Gastrocnemius medialis (tissue), 4 donors: ENCODE measurements at regions not wholly inside any gene's neighbourhood (a gene's known extent, or its start where the extent isn't known, plus 50 kb on each side); places are given as distances from the start of the nearest gene placed in this dataset.

ENCODE experiments used
- ATAC-seq, 2 donors: fragments of 150-250 bp; one replicate each; pipeline ENCODE4 v1.9.1; 2016
- DNase-seq, 2 donors: peaks; one replicate each; pipeline ENCODE4 v3.0.0-alpha.2; 2019
- H3K27ac ChIP-seq, 4 donors: fragments of 200-600 bp; sonication (generic); 1 replicate in 1 of 4; 2 replicates in 3 of 4; pipeline ENCODE4 v1.5.1; 2016 to 2018; ENCODE audit warnings: mild to moderate bottlenecking in 2 of 4, moderate library complexity in 1 of 4
- H3K27me3 ChIP-seq, 3 donors: fragments of 200-600 bp; sonication (generic) in 2 of 3; 1 replicate in 1 of 3; 2 replicates in 2 of 3; pipeline versions ENCODE4 v1.5.1 to v1.6.0; 2016 to 2019; ENCODE audit warnings: mild to moderate bottlenecking in 1 of 3, moderate library complexity in 1 of 3
- H3K36me3 ChIP-seq, 2 donors: fragments of 200-600 bp; sonication (generic) in 1 of 2; one replicate each; pipeline ENCODE4 v1.5.1; 2017 to 2018
- H3K4me1 ChIP-seq, 2 donors: fragments of 200-600 bp; sonication (generic) in 1 of 2; one replicate each; pipeline ENCODE4 v1.5.1; 2016 to 2017; ENCODE audit warnings: mild to moderate bottlenecking in 2 of 2
- H3K4me3 ChIP-seq, 4 donors: fragments of 200-600 bp; sonication (generic) in 3 of 4; 1 replicate in 1 of 4; 2 replicates in 3 of 4; pipeline ENCODE4 v1.5.1; 2016 to 2019; ENCODE audit warnings: mild to moderate bottlenecking in 2 of 4
- H3K9me3 ChIP-seq, 3 donors: fragments of 200-600 bp; sonication (generic) in 2 of 3; 1 replicate in 1 of 3; 2 replicates in 2 of 3; pipeline ENCODE4 v1.5.1; 2016 to 2019
- POLR2A ChIP-seq, 2 donors: fragments of 450-650 bp; IDR thresholded peaks; one replicate each; pipeline ENCODE4 v1.6.1; 2017; ENCODE audit warnings: antibody characterized with exemption in 2 of 2, mild to moderate bottlenecking in 2 of 2, moderate library complexity in 2 of 2
- in situ Hi-C, 4 donors: fragments of 200-750 bp; cut with MboI; loops; one replicate each; pipeline versions ENCODE4 v1.15.0 to v1.8.0; 2017; ENCODE audit warnings: low sequenced_read_pairs in 4 of 4
- intact Hi-C: fragments of 100-400 bp; cut with DNase I; formaldehyde crosslinking; loops from one replicate; pipeline ENCODE4 v1.15.1; 2023; ENCODE audit warnings: low total_unique reads
- TF ChIP-seq, protein P1 (sequence below), 5 experiments: fragments of 450-650 bp in 3 of 5; fragments of 200-600 bp in 2 of 5; sonication (generic) in 2 of 5; IDR thresholded peaks in 4 of 5; conservative IDR thresholded peaks in 1 of 5; 1 replicate in 4 of 5; 2 replicates in 1 of 5; pipeline ENCODE4 v1.5.1; 2016 to 2019; ENCODE audit warnings: antibody characterized with exemption in 5 of 5, mild to moderate bottlenecking in 3 of 5, moderate library complexity in 3 of 5

DNA sequence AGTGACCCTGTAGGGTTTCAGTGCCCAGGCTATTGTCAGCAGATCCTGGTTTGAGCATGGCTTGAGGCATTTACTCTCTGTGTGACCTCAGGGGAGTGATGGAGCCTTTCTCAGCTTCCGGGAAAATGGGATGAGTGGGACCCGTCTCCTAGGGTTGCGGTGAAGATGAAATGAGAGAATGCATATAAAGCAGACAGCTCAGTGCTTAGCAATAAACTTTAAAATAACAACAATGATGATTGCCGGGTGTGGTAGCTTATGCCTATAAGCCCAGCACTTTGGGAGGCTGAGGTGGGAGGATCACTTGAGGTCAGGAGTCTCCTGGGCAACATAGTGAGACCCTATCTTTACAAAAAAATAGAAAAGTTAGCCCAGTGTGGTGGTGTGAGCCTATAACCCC lies 106.0 kb upstream of the MTHFD1L start:
- H3K27me3 ChIP-seq: no peaks in the 10 kb centered on the region
- no peaks in the 10 kb centered on the region for H3K9me3 ChIP-seq
- no peak overlapping the region for H3K4me3 ChIP-seq
- DNase-seq (no peak), ATAC-seq (no peak)
- no peaks in the 10 kb centered on the region for H3K36me3 ChIP-seq
- intact Hi-C loops (no loop called here), in situ Hi-C loops (no loop called here)
- TF ChIP-seq, protein P1, sequence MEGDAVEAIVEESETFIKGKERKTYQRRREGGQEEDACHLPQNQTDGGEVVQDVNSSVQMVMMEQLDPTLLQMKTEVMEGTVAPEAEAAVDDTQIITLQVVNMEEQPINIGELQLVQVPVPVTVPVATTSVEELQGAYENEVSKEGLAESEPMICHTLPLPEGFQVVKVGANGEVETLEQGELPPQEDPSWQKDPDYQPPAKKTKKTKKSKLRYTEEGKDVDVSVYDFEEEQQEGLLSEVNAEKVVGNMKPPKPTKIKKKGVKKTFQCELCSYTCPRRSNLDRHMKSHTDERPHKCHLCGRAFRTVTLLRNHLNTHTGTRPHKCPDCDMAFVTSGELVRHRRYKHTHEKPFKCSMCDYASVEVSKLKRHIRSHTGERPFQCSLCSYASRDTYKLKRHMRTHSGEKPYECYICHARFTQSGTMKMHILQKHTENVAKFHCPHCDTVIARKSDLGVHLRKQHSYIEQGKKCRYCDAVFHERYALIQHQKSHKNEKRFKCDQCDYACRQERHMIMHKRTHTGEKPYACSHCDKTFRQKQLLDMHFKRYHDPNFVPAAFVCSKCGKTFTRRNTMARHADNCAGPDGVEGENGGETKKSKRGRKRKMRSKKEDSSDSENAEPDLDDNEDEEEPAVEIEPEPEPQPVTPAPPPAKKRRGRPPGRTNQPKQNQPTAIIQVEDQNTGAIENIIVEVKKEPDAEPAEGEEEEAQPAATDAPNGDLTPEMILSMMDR (IDR thresholded peaks at IDR 0.05 in 4 of 5, conservative IDR thresholded peaks at IDR 0.05 in 1 of 5): no peak
- TF ChIP-seq POLR2A (IDR thresholded peaks at IDR 0.05): no peak
- no peaks in the 10 kb centered on the region for H3K4me1 ChIP-seq
- H3K27ac ChIP-seq: no peak overlapping the region

- intact Hi-C loops: no loop called here
- no peak overlapping the region for H3K4me3 ChIP-seq
- ATAC-seq (no peak), DNase-seq (no peak)
- no peaks in the 10 kb centered on the region for H3K9me3 ChIP-seq
- H3K27ac ChIP-seq: no peak overlapping the region
- in situ Hi-C loops: no loop called here
- H3K36me3 ChIP-seq: no peaks in the 10 kb centered on the region
- H3K27me3 ChIP-seq: no peaks in the 10 kb centered on the region
- TF ChIP-seq POLR2A (IDR thresholded peaks at IDR 0.05): no peak
- TF ChIP-seq, protein P1 (IDR thresholded peaks at IDR 0.05 in 4 of 5, conservative IDR thresholded peaks at IDR 0.05 in 1 of 5): no peak
- peaks cover 3 to 4% of the 10 kb centered on the region in 2 donors for H3K4me1 ChIP-seq
Observed at GRCh38 chr6:150761771-150762170, 103.7 kb upstream of the MTHFD1L start.

- Histone ChIP-seq H3K4me3 (no peak overlapping the region), H3K36me3 (no peaks in the 10 kb centered on the region), H3K27me3 (no peaks in the 10 kb centered on the region), H3K27ac (no peak overlapping the region), H3K4me1 (peaks cover 4 to 10% of the 10 kb centered on the region in 2 donors), H3K9me3 (no peaks in the 10 kb centered on the region)
- TF ChIP-seq POLR2A (IDR thresholded peaks at IDR 0.05): no peak
- TF ChIP-seq, protein P1 (IDR thresholded peaks at IDR 0.05 in 4 of 5, conservative IDR thresholded peaks at IDR 0.05 in 1 of 5): no peak
- DNase-seq: no peak
- intact Hi-C loops: no loop called here
- ATAC-seq: no peak
- in situ Hi-C loops: no loop called here
Observed at GRCh38 chr6:150764334-150765066, 101.0 kb upstream of the MTHFD1L start.

DNA sequence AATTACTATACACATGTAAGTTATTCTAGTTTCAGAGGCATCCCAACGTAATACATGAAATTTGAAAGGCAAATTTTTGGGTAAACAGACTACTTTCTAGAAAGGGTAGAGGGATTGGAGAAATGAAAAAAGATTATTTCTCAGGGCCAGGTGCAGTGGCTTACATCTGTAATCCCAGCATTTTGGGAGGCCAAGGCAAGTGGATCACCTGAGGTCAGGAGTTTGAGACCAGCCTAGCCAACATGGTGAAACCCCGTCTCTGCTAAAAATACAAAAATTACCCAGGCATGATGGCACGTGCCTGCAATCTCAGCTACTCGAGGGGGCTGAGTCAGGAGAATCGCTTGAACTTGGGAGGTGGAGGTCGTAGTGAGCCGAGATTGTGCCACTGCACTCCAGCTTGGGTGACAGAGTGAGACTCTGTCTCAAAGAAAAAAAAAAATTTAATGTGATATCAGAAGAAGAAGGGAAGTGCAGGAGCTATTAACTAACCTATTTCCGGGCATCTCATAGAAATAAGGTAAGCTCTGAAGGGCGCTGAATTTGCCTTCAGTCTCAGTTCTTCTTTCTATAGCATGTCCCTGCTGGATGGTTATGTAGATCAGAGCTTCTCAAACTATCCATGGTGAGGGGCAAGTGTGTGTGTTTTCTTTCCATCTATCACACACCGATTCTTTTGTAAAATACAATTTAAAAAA lies 100.3 kb upstream of the MTHFD1L start:
- Histone ChIP-seq H3K4me3 (no peak overlapping the region), H3K36me3 (no peaks in the 10 kb centered on the region), H3K9me3 (no peaks in the 10 kb centered on the region), H3K27ac (no peak overlapping the region), H3K27me3 (no peaks in the 10 kb centered on the region), H3K4me1 (peaks cover 4 to 10% of the 10 kb centered on the region in 2 donors)
- ATAC-seq: no peak
- intact Hi-C loops: no loop called here
- no peak for DNase-seq
- no peak for TF ChIP-seq POLR2A (IDR thresholded peaks at IDR 0.05)
- TF ChIP-seq, protein P1 (IDR thresholded peaks at IDR 0.05 in 4 of 5, conservative IDR thresholded peaks at IDR 0.05 in 1 of 5): no peak
- in situ Hi-C loops: no loop called here
